ENCODE measurements at regions not wholly inside any gene's neighbourhood (a gene's known extent, or its start where the extent isn't known, plus 50 kb on each side); places are given as distances from the start of the nearest gene placed in this dataset.

DNA sequence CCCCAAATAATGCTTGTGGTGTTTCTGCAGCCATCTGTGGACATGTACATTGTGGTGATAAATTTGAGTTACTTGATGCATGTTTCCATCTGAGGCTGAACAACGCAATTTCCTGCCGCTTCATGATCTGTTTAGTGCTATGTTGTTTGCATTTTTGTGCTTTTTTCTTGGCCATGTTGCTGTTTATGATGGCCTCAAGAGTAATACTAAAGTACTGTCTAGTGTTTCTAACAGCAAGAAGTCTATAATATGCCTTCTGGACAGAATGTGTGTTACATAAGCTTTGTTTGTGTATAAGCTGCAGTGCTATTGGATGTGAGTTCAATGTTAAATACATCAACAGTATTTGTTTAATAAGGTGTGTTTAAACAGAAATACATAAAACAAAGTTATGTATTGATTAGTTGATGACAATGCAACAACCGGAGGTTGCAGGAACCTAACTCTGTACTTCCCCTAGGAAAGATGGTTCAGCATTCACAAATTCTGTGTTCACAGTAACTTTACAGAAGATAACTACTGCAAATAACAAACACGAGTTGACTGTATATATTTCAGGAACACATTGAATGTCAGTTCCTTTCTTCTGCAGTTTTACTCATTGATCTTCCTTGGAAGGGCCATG lies 114.8 kb upstream of the USP24 start:
- no peak for DNase-seq

DNA sequence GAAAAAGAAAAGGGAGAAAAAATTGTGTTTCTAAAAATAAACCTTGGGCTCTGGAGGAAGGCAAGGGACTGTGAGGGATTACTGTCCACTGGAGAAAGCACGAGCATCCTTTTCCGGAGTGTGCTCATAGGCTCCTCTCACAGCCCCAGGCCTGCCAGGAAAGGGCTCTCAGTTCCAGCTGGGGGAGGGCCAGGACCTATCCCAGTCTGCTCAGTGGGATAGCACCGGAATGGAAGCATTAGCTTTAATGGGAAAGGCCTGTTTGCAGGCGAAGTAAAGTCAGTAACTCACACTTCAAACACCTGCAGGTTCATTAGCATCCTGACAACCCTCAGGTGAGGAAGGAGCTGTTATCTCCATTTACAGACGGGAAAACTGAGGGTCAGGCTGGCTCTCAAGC lies 113.9 kb upstream of the USP24 start:
- DNase-seq, result no peak

DNA sequence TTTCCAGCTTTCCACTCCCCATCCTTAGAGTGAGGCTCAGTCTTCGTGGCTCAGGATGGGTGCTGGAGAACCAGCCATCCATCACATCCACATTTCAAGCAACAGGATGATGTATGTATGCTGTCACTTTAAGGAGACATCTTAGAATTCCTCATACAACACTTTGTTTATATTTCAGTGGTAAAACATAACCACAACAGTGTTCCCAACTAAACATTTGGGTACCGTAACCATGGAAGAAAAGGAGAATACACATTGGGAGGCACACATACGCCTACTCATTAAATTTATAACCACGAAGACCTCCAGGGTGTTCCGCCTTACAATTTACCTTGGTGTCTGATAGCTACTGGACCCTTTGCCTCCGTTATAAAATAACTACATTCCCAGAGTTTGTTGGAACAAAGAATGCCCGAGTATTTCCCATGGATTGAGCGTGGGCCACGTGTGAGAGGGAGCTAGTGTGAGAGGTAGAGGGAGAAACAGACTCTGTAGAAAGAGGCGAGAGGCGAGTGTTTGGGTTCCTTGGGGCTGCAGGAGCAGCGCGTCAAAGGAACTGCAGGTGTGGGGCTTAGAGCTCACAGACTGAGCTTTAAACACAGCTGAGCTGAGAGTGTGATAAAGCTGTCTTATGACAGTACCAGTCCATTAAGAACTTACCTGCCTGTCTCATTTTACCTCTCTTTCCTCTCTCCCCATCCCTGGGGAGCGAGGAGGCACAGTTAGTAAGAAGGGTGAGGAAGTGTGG lies 111.5 kb upstream of the USP24 start:
- DNase-seq, result no peak

DNA sequence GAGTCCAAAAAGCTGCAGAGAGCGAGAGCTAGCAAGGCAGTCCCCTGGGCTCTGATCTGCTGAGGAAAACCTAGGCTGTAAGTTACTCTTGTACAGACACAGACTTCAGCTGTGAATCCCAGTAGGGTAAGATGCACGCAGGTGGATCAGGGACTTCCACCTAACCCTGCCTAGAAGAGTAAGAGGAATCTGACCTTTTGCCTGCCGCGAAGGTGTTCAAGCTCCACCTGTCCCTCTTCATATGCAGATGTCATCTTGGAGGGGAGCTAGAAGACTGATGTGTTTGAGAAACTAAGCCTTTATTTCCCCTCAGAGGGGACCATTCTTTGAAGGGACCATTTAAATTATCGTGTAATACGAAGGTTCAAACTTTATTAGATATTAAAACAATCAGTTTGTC lies 108.6 kb upstream of the USP24 start:
- no peak for DNase-seq

DNA sequence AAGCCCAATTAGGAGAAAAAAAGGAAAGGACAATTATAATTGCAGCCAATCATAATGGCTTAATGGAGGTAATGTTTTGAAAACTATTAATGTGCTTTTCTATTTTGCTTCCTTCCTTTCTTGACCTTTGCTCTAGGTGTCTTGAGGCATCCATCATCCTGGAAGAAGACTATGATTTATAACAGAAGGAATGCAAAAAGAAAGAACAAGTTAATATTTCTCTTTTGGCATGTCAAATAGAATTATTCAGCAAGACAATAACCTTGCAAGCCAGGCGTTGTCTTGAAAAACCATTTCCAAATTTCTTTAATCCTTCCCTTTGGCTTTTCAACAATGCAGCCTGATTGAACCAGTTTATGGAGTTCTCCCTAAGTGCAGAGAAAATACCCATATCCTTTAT lies 107.7 kb upstream of the USP24 start:
- DNase-seq, result no peak

DNA sequence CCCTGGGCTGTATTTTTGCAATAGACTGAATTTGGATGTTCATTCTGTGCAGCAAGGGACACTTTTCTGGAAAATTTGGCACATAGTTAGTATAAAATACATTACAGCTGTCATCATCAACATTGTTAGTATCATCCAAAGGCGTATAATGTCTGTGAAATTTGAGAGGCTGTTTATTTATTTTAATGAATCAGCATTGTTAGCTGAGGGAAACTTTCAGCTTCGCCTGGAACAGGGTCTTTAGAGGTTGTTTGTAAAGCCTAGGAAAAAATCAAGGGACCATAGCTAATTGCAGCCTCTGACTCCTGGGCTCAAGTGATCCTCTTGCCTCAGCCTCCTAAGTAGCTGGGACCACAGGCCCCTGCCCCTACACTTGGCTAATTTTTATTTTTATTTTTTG lies 106.8 kb upstream of the USP24 start:
- DNase-seq, result no peak

DNA sequence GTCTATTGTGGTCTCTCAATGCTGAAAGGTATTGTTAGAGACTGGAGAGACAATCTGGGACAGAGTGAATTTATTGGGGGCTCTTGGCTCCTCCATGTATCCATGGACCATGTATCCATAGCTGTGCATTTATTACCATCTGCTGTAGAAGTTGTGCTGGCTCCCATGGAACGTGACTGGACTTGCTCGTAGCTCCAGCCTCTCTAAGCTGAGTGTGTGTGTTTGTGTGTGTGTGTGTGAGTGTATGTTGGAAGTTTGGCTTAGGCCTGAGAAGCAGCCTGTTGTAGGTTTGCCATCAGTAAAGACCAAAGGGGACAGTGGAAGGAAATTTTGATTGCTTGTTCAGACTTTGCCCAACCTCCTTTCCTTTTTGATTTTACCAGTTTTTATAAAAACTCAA lies 105.7 kb upstream of the USP24 start:
- DNase-seq, result no peak

DNA sequence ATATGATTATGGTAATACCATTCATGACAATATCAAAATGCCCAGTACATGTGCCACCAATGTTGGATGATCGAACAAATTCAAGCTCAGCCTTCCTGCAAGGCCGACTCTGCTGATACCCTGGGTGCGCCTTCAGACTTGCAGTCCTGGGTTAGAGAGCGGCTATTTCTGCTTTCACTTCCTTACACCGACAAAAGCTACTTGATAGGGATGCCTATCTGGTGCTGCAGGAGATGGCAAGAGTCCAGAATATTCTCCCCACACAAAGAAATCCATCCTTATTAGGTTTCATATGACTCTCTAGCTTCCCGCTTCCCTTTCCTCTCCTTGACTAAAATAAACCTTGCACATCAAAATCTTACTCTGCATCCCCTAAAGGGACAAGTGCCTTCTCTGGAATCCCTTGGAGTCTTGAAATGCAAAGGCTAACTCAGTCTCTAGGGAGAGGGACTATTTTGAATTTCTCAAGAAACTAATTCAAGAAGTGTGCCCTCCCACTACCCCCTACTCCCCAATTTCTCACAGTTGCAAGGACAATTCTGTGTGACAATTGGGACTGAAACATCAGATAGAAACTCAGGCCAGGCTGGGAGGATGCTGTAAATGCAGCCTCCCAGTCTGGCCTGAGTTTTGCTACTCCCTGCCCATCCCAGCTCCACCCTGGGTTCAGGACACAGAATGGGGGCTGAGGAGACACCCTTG lies 103.1 kb upstream of the USP24 start:
- no peak for DNase-seq

DNA sequence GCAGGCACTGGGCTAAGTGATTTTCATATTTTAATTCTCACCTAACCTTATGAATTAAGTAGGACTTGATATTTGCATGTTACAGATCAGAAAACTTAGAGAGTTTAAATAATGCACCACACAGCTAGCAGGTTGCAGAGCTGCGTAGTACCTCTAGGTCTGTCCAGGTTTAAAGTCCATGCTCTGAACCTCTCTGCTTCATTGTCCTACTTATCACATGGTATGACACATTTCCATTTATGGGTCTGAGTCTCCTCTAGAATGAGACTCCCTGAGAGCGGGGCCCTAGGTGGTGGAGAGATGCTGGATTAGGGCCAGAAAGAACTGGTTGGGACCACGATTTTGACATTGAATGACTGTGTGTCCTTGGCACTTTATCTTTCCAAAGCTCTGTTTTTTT lies 102.5 kb upstream of the USP24 start:
- no peak for DNase-seq

DNA sequence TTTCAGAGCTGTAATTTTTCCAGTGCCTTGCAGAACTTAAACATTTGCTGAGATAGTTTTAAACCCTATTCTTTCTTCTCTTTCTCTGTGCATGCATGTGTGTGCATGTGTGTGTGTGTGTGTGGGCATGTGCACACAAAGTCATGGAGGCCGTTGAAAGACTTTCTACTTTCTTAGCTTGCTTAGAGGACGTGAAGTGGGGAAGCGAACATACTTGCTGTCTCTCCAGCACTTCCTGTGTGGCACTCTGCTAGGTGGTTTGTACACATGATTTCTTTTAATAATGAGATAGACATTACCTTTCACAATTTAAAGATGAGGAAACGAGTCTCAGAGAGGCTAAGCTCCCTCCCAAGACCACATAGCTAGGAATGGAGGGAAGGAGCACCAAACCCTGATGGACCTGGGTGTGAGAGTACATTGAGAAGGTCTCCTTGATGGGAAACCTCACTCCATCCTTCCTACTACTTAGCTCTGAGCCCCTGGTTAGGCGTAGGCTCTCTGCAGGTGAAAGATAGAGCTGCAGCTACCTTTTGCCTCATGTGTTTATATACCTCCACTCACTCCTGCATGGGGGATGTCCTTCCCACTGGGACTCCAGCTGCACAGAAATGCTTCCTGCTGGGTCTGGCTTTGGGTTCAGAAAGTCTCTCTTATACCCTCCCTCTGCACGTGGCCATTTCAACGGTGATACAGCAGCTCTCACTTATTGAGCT lies 101.9 kb upstream of the USP24 start:
- no peak for DNase-seq

DNA sequence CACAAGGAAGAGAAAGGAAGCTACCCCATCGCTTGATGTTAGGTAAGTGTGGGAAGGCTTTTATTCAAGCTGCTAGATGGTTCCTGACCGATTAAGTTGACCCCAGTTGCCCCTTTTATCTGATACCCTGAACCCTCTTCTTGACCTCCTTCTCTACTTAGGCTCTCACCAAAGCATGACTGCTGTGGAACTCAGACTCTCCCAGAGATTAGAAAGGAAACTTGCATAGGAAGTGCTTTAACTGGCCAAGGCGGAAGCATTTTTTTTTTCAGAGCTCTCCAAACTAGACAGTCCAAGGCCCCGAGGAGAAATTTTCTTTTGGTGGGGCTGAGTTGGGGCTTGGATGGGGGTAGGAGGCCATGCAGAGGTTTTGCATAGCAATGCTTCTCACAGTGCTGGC lies 101.3 kb upstream of the USP24 start:
- no peak for DNase-seq

DNA sequence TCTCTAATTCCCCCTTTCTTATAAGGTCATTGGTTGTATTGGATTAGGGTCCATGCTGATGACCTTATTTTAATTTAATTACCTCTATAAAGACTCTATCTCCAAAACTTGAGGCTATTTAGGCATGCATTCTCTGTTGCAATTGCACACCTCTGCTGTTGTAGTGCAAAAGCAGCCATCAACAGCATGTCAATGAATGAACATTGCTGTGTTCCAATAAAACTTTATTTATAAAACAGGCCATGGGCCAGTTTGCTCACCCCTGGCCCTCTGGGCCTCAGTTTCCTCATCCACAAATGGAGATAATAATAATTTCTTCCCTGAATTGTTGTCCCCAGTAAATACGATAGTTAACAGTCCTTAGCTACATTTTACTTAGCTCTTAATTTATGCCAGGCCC lies 100.4 kb upstream of the USP24 start:
- no peak for DNase-seq

DNA sequence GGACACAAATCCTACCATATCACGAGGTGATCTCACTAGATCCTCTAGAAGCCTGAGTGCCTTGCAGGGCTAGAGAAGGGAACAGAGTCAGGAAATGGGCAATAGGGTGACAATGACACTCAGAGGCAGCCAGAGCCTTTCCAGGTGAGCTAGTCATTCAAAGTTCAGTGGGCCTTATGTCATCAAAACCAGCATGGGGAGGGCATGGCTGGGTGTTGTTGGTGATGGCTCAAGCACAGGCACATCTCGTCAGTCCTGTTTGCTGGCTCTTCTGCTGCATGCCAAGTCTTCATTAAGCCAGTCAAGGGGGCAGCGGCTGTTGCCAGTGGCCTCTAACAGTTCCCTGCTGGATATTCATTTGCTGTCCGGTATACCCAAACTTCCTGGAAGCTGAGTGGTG lies 99.6 kb upstream of the USP24 start:
- DNase-seq, result no peak

DNA sequence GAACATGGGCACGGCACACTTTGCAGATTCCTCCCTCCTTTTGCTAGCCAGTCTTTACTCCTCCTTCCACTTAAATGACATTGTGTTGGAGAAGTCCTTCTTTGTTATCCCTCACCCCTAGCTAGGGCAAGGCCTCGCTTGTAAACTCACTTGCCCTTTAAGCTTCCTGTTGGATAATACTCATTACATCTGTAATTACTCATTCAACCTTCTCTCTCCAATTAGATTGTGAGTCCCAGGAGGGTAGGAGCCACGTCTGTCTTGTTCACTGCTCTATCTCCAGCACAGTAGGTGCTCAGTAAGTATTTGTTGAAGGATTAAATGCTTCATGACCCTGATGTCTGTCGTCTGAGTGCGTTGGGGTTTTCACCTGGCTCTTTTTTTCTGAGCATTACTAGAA lies 98.7 kb upstream of the USP24 start:
- no peak for DNase-seq

DNA sequence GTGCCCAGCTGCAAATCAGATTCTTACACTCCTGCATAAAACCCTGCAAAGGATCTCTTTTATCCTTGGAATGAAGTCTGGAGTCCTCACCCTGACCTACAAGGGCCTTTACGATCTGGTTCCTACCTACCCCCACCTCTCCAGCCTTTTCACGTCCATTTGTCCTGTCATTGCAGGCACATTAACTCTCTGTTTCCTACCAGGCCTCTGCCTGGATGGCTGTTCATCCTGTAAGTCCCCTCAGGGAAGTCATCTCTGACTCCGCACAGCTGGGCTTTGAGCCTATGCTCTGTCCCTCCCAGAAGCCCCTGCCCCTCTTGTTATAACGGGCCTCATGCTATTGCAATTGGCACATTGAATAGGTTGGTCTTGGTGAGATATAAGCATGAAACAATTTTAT lies 96.8 kb upstream of the USP24 start:
- DNase-seq, result no peak

DNA sequence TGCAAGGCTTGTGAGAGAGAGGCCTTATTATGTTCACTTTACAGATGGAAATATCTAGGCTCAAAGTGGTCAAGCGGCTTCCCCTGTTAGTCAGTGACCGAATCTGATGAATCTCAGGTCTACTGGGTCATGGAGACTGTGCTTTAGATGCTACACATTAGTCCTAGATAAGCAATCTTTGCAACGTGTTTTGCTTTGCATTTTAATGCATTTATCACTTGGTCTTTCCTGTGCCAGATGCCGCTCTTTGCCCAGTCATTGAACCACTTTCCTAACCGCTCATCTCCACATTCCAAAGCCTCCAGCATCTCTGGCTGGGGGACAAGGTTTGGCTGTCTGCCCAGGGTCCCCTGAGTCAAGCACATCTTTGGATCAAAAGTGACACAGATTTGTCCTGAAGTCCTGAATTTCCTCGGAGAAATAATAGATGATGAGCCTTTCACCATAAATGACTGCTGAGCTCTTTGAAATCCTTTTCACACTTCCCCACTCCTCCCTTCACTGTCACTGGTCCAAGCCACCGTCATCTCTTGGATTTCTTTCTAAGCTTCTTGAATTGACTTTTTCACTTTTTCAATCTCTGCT lies 96.0 kb upstream of the USP24 start:
- DNase-seq, result no peak

DNA sequence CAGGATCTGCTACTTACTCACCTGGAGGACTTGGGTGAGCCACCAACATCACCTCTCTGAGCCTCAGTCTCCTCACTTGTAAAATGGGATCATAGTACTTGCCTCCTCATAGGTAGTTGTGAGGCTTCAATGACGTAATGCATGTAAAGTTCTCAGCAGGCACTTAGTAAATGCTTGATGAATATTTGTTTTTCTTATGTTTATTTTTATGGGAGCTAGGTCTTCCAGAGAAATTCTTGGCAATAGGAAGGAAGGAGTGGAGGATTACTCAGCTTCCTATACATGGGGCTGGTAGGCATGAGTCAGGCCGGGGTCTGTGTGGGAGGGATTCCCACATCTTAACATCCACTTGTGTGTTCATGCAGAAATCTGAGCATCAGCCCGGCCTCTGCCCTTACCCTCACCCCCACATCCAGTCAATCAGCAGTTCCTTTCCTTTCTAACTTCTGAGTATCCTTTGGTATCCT lies 95.4 kb upstream of the USP24 start:
- no peak for DNase-seq

DNA sequence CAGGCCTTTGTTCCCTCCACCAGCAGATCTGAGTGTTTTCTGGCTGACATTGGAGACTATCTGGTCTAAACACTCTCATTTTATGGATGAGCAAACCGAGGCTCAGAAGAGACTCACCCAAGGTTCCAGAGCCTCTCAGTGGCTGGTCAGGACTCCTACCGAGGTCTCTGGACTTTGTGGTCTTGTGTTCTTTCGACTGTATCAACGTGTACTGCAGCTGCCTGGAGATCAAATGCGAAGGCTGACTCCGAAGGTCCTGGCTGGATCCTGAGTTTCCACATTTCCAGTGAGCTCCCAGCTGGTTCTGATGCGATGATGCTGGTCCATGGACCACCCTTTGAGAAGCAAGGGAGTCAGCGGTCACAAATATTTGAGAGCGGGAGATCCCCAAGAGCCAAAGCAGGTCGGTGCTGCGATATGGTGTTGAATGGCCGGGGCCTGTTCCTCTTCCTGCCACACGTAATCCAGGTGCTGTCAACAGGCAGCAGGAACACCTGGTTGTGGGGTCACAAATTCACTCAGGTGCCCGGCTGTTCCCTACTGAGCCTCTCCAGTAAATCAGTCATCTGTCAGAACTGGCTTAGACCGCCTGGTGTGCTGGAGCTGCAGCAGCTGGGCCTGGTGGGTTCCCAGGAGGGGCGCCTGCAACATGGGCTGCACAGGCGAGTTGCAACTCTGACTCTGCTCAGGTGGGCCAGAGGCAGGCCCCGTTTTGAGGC lies 94.8 kb upstream of the USP24 start:
- DNase-seq, result no peak

DNA sequence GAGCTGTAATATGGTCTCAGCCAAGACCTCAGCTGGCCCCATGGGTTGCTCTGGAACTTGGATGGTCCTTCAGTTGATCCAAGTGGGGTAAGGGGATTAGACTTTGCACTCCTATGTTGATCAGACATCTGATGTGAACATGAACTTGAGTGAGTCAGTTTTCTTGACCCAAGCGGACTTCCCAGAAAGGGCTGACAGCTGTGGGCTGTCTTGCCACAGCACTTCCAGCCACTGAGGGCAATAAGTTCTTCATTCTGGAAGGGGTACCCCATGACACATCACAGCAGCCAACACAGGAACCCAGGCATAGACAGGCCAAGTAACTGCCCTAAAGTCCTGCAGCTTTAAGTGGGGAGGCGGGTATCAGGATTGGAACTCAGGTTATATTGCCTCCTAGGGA lies 93.9 kb upstream of the USP24 start:
- DNase-seq, result no peak

DNA sequence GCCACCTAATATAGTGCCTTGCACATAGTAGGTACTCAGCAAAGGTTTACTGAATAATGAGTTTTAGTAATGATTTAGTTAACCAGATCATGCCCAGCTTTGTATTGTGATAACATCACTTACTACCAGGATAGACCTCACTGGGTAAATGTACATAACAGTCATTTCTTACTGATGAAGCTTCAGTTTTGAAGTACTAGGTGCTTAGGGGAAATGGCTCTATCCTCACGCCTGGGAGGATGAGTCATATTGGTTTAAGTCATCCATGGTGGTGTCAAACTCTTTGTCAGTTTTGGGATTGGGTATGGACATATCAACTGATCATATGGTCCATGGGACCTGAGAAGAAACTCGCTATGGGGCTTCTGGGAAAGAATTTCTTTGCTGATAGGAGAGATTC lies 90.6 kb upstream of the USP24 start:
- DNase-seq, result no peak

DNA sequence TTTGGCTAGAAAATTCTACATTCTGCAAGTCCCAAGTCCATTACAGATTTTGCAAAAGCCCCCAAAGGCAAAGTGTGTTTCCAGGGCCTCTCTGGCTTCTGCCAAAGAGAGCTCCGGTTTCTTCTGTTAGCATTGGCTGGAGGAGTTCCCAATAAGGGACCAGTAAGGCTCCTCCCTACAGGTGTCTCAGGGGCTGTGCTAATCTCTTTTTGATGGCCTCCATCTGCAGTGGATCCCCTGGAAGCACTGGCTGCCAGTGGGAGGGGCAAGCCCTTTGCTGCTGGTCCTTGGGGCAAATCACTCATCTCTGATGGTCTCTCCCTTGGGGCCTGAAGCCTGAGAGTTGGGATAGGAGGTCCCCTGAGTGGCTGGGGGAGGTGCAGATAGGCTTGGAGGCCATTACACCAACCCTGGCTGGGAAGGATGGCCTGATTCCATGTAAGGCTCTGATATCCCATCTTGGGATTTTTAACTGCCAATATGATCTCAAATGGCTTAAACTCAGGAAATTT lies 89.1 kb upstream of the USP24 start:
- no peak for DNase-seq

DNA sequence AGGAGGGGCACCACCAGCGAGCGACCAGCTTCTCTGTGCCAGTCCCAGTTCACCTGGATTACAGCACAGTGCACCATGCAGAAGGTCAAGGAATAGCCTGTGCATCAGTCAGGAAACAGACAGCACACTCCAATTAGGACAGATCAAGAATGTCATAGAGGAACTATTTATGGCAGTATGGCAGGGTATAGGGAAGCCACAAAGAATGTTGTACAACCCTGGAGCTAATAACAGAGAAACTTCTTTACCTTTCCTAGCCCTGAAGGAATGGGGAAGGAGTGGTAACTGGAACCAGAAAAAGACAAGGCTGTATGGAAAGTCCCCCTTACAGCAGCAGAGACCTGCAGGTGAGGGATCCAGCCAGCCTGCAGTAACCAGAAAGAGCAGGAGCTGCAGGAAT lies 87.8 kb upstream of the USP24 start:
- DNase-seq, result no peak

Data from CD4-positive, alpha-beta T cell treated with Interleukin-12 subunit alpha and Interleukin-12 subunit beta, for 1 hour (primary cell).